Mucosa of gallbladder (tissue), 1 donor: ENCODE measurements at regions not wholly inside any gene's neighbourhood (a gene's known extent, or its start where the extent isn't known, plus 50 kb on each side); places are given as distances from the start of the nearest gene placed in this dataset.

Source experiments
- DNase-seq: peaks from one replicate; pipeline ENCODE4 v3.0.0-alpha.2; 2020; ENCODE audit warnings: low spot score
- donor health status: DM: no; HTN: no; CAD: no.

- DNase-seq = no peak
Measured at GRCh38 chr6:167643223-167643622, 183.5 kb upstream of the AFDN start.

GRCh38 chr6:167643716-167644115 is 183.0 kb upstream of the AFDN start:
- no peak for DNase-seq

- no peak for DNase-seq
Measured at GRCh38 chr6:167644412-167645132, 182.1 kb upstream of the AFDN start.

GRCh38 chr6:167645368-167645767 is 181.3 kb upstream of the AFDN start:
- no peak for DNase-seq

GRCh38 chr6:167647306-167647705 is 179.4 kb upstream of the AFDN start:
- DNase-seq = no peak

- no peak for DNase-seq
Measured at GRCh38 chr6:167647737-167648470, 178.8 kb upstream of the AFDN start.

- DNase-seq = no peak
Measured at GRCh38 chr6:167648501-167649278, 178.0 kb upstream of the AFDN start.

- DNase-seq = no peak
Measured at GRCh38 chr6:167649476-167649875, 177.2 kb upstream of the AFDN start.

- DNase-seq = no peak
Measured at GRCh38 chr6:167650730-167651317, 175.9 kb upstream of the AFDN start.

- DNase-seq = no peak
Measured at GRCh38 chr6:167651318-167652041, 175.2 kb upstream of the AFDN start.

GRCh38 chr6:167652042-167652700 is 174.5 kb upstream of the AFDN start:
- DNase-seq = no peak

- DNase-seq = no peak
Measured at GRCh38 chr6:167652701-167653095, 174.0 kb upstream of the AFDN start.

- no peak for DNase-seq
Measured at GRCh38 chr6:167653561-167653960, 173.2 kb upstream of the AFDN start.

- DNase-seq = no peak
Measured at GRCh38 chr6:167654389-167654788, 172.3 kb upstream of the AFDN start.

GRCh38 chr6:167655174-167655821 is 171.4 kb upstream of the AFDN start:
- DNase-seq = no peak

- no peak for DNase-seq
Measured at GRCh38 chr6:167658106-167658505, 168.6 kb upstream of the AFDN start.

GRCh38 chr6:167659046-167659445 is 167.7 kb upstream of the AFDN start:
- no peak for DNase-seq

- DNase-seq = no peak
Measured at GRCh38 chr6:167660424-167660823, 166.3 kb upstream of the AFDN start.

GRCh38 chr6:167660944-167661551 is 165.7 kb upstream of the AFDN start:
- no peak for DNase-seq

- DNase-seq = no peak
Measured at GRCh38 chr6:167661552-167662044, 165.1 kb upstream of the AFDN start.
